ENCODE measurements at regions not wholly inside any gene's neighbourhood (a gene's known extent, or its start where the extent isn't known, plus 50 kb on each side); places are given as distances from the start of the nearest gene placed in this dataset.

- no peak for DNase-seq (ENCODE audit: low spot score)
- Histone ChIP-seq H3K36me3 (ENCODE audit: insufficient read depth, low read length) (no peaks in the 10 kb centered on the region), H4K20me1 (ENCODE audit: insufficient read depth, low read length) (no peaks in the 10 kb centered on the region), H3K9me3 (ENCODE audit: low read length) (no peaks in the 10 kb centered on the region), H3K27ac (ENCODE audit: low read depth, low read length, poor library complexity, severe bottlenecking) (no peak overlapping the region), H3K4me1 (ENCODE audit: insufficient read depth, low read length, poor library complexity, severe bottlenecking) (no peaks in the 10 kb centered on the region), H2AFZ (ENCODE audit: low read length) (no peak overlapping the region), H3K4me3 (ENCODE audit: low read depth, low read length, poor library complexity, severe bottlenecking) (no peak overlapping the region), H3K4me2 (ENCODE audit: low read length) (no peak overlapping the region), H3K79me2 (ENCODE audit: insufficient read depth, low read depth, low read length) (no peaks in the 10 kb centered on the region), H3K9me2 (ENCODE audit: insufficient read depth, low read length) (no peaks in the 10 kb centered on the region)
- TF ChIP-seq EZH2phosphoT487 (IDR thresholded peaks at IDR 0.05; ENCODE audit: borderline replicate concordance, low read depth, low read length) (no peak), CTCF (conservative IDR thresholded peaks at IDR 0.05; ENCODE audit: low read length) (no peak)
- intact Hi-C loops (cut with micrococcal nuclease; ENCODE audit: unreplicated experiment), result no loop called here
- ChIA-PET CTCF (ENCODE audit: unreplicated experiment) (no interaction called here), POLR2A (interaction anchor here (1.3 kb wide), 1 partner anchor 9 kb away, joined by 3 read pairs; no protein-coding TSS in a partner anchor)
- BruUV-seq (replicated peaks), result no TSS peak
Observed at GRCh38 chr1:239458144-239458500, 71.8 kb downstream of the CHRM3 start.

GRCh38 chr1:239467730-239468129, 81.4 kb downstream of the CHRM3 start:
- Histone ChIP-seq H2AFZ (ENCODE audit: low read length) (no peak overlapping the region), H3K4me3 (ENCODE audit: low read depth, low read length, poor library complexity, severe bottlenecking) (no peak overlapping the region), H3K9me2 (ENCODE audit: insufficient read depth, low read length) (no peaks in the 10 kb centered on the region), H3K36me3 (ENCODE audit: insufficient read depth, low read length) (no peaks in the 10 kb centered on the region), H3K79me2 (ENCODE audit: insufficient read depth, low read depth, low read length) (no peaks in the 10 kb centered on the region), H3K4me1 (ENCODE audit: insufficient read depth, low read length, poor library complexity, severe bottlenecking) (no peaks in the 10 kb centered on the region), H3K4me2 (ENCODE audit: low read length) (no peak overlapping the region), H3K27ac (ENCODE audit: low read depth, low read length, poor library complexity, severe bottlenecking) (no peak overlapping the region), H4K20me1 (ENCODE audit: insufficient read depth, low read length) (no peaks in the 10 kb centered on the region), H3K9me3 (ENCODE audit: low read length) (no peaks in the 10 kb centered on the region)
- CTCF ChIA-PET (ENCODE audit: unreplicated experiment), result no interaction called here
- intact Hi-C loops (cut with micrococcal nuclease; ENCODE audit: unreplicated experiment), result no loop called here
- BruUV-seq (replicated peaks), result no TSS peak
- no peak for DNase-seq (ENCODE audit: low spot score)
- POLR2A ChIA-PET, result interaction anchor here (0.6 to 0.8 kb wide), 4 partner anchors 11 to 439 kb away, joined by 4 to 6 read pairs (median 4); no protein-coding TSS in a partner anchor
- TF ChIP-seq EZH2phosphoT487 (IDR thresholded peaks at IDR 0.05; ENCODE audit: borderline replicate concordance, low read depth, low read length), result no peak
- no peak for TF ChIP-seq CTCF (conservative IDR thresholded peaks at IDR 0.05; ENCODE audit: low read length)

GRCh38 chr1:239478069-239478468, 91.7 kb downstream of the CHRM3 start:
- H3K4me2 ChIP-seq (ENCODE audit: low read length), result no peak overlapping the region
- POLR2A ChIA-PET, result interaction anchor here (0.6 to 1.1 kb wide), 2 partner anchors 10 kb away, joined by 4 to 5 read pairs; no protein-coding TSS in a partner anchor
- no peak overlapping the region for H3K27ac ChIP-seq (ENCODE audit: low read depth, low read length, poor library complexity, severe bottlenecking)
- CTCF ChIA-PET (ENCODE audit: unreplicated experiment), result no interaction called here
- H2AFZ ChIP-seq (ENCODE audit: low read length), result no peak overlapping the region
- no peak for DNase-seq (ENCODE audit: low spot score)
- no peaks in the 10 kb centered on the region for H3K4me1 ChIP-seq (ENCODE audit: insufficient read depth, low read length, poor library complexity, severe bottlenecking)
- no peaks in the 10 kb centered on the region for H4K20me1 ChIP-seq (ENCODE audit: insufficient read depth, low read length)
- H3K4me3 ChIP-seq (ENCODE audit: low read depth, low read length, poor library complexity, severe bottlenecking), result no peak overlapping the region
- no peak for TF ChIP-seq CTCF (conservative IDR thresholded peaks at IDR 0.05; ENCODE audit: low read length)
- TF ChIP-seq EZH2phosphoT487 (IDR thresholded peaks at IDR 0.05; ENCODE audit: borderline replicate concordance, low read depth, low read length), result no peak
- no TSS peak for BruUV-seq (replicated peaks)
- H3K79me2 ChIP-seq (ENCODE audit: insufficient read depth, low read depth, low read length), result no peaks in the 10 kb centered on the region
- no peaks in the 10 kb centered on the region for H3K9me3 ChIP-seq (ENCODE audit: low read length)
- no peaks in the 10 kb centered on the region for H3K9me2 ChIP-seq (ENCODE audit: insufficient read depth, low read length)
- intact Hi-C loops (cut with micrococcal nuclease; ENCODE audit: unreplicated experiment), result no loop called here
- no peaks in the 10 kb centered on the region for H3K36me3 ChIP-seq (ENCODE audit: insufficient read depth, low read length)

Data from OCI-LY7 (cell line).